Activated CD8-positive, alpha-beta memory T cell treated with anti-CD3 and anti-CD28 coated beads for 24 hours (primary cell): ENCODE measurements at regions not wholly inside any gene's neighbourhood (a gene's known extent, or its start where the extent isn't known, plus 50 kb on each side); places are given as distances from the start of the nearest gene placed in this dataset.
A peak's percentile ranks its signal among the peaks of the same experiment; 100 is the strongest.

Experiments used
- DNase-seq: peaks from one replicate; pipeline ENCODE4 v3.0.0-alpha.2; 2020

DNA sequence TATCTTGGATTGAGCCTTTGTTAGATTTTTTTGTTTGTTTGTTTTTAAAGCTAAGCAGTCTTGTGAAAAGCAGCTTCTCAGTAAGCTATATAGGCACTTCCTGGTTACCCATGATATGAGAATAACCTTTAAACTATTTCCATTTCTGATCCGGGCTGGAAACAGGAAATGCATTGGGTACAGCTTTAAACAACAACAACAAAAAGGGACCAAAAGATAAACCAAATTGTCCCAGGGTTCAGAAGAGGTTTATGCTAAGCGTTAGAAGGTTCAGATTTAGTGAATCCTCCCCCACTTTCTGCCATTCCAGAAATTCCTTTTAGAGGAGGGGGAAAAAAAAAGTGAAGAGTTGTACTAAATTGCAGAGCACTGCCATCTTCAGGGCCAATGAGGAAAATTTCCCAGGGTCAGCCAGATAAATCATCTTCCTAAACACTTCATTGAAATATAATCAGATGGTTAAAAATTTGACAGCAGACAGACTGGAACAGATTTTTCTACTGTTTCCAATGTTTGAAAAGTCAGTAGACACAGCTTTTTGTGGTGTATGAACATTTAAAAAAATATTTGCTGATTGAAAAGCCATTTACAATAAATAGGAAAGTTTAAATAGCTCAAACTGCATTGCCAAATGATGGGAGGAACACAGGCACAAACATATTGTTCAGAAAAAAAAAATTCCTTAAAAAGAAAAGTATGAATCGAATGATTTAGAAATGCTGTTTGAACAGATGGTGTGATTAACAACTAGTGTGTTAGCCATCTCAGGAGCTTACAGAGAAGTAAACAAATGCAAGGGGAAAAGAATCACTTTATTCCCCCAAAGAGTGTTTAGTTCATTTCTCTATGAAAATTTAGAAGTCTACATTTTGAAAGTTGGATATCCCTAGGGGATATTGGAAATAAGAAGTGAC is 189.9 kb upstream of the TANK start:
- no peak for DNase-seq

DNA sequence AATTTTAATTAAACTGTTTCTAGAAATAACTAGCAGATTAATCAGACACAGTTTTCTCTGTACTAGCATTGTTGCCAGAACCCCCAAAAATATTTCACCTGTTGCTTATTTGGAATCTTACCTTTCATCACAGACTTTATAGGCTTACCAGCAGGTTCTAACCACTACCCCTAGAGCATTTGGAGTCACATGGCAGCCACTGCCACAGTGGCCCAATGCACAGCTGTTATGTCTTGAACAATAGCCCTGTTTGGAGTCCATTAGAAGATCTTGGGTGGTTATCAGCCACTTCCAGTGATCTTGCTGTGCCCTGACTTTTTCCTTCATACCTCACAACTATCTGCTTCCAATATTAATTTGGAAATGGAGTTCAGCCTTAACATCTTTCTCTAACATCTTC is 186.2 kb upstream of the TANK start:
- DNase-seq: no peak

DNA sequence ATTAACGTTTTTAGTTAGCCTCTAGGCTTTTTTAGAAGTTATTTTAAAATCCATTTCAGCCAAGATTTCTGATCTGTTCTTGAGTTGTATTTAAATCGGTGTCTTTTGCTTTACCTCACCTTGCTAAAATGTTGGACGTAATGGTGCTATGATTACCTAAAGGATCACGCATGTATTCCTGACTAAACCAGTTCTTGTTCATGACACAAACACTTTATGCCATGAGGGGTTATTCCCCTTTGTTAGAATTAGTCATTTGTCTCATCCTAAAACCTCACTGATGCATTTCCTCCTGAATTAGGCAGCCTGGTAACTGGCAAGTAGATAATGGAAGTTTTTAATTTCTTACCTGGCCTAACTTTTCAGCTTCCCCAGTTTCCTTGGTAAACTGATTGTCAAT is 185.4 kb upstream of the TANK start:
- DNase-seq: no peak

DNA sequence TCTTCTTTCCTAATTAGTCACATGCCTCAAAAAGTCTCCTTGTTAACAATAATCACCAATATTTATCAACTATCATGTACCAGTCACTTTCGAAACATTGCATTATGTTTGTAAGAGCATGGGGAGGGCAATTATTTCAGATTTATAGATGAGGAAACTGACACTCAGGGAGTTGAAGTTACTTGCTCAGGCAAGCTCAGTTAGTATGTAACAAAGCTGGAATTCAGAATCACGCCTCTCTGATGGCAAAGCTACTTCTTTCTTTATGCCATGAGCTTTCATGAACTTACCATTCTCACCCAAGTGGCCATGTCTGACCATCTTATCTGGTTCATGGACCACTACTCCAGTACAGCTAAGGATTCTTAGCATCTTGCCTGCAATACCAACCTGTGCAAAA is 183.4 kb upstream of the TANK start:
- no peak for DNase-seq

DNA sequence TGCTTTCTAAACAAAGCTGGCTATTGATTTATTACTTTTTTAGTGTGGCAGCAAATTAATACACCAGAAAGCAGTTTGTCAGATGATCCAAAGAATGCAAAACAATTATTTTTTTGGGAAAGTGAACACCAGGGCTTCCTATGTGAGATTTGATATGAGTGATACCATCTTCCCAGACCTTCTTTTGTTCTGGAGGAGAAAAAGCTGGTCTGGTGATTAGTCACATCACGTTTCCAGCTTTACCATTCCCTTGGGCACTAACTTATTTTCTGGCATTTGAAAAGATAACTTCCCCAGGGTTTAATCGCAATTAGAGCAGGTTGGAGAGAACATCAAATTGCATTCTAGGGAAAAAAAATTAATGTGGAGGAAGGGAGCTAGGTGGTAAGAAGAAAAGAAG is 182.9 kb upstream of the TANK start:
- no peak for DNase-seq

DNA sequence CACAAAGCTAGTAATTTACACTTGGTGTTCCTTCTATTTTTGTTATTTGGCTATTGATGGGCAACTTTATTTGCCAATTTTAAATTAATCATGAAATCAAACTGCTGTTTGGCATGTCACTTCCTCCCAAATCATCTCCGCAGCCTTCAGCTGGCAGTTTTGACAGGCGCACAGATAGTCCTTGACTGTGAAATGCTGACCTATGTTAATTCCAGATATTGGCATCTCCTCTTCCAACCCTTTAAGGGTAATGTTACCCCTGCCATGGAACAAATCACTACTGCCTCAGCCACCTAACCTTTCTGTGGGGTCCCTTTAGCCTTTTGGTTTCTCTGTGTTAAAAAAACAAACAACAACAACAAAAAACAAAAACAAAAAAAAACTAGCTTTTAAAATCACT is 182.4 kb upstream of the TANK start:
- no peak for DNase-seq

DNA sequence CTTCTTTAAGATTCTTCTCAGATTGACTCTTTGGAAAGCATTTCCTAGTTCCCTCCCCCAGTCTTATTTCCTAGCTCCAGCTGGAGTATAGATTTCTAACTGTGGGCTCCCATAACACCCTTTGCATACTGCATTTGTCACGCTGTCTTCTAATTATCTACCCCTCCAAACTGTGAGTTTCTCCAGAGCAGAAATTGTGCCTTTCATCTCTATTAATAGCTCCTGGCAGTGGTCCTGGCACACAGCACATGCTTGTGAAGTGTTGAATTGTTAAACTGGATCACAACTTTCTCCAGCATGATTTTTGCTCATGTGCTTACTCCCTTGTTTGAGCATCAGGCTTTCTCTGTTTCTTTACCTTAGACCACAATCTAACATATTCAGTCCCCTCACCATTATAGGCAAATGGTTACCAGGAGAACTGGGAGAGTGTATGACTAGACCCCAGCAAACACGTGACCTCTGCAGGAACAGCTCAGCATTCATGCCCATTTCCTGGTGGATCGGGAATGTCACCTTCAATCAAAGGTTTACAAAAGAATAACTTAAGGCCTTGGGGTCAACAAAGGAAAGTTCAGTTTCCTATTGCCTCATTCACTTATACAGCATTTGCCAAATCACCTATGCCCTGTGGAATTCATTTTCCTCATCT is 175.7 kb upstream of the TANK start:
- no peak for DNase-seq

DNA sequence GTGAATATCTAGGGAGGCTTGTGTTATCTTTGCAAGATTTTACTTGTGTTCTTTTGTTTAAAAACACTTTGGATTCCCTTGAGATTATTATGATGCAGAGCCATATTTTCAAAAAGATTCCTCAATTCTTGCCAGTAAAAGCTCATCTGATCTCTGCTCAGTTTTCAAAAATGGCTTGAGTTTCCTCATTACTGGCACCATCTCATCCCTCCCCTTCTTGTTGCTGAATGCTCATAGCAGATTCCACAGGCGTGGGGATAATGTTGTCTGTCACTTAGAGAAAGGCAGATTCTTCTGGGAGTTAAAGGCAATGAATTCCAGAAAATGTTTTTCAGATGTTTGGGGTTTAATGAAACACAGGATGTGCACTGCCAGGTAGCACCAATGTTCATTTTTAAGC is 170.4 kb upstream of the TANK start:
- DNase-seq: no peak

DNA sequence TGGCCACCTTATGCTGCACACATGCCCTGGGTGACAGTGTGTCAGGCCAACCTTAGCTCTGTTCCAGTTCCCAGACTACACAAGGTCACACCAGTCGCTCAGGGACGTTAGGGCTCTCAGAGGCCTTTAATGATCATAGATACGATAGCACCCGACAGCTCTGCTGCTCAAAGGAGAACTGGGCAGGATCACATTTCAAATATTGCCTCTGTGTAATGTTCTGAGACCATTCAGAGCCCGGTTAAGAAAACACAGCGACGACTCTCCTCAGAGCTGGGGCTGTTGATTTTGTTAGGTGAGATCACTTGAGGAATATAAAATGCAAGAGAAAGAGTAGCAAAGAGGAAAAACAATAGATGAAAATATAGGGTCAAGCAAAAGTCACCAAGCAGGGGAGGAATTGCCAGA is 166.6 kb upstream of the TANK start:
- DNase-seq: no peak

DNA sequence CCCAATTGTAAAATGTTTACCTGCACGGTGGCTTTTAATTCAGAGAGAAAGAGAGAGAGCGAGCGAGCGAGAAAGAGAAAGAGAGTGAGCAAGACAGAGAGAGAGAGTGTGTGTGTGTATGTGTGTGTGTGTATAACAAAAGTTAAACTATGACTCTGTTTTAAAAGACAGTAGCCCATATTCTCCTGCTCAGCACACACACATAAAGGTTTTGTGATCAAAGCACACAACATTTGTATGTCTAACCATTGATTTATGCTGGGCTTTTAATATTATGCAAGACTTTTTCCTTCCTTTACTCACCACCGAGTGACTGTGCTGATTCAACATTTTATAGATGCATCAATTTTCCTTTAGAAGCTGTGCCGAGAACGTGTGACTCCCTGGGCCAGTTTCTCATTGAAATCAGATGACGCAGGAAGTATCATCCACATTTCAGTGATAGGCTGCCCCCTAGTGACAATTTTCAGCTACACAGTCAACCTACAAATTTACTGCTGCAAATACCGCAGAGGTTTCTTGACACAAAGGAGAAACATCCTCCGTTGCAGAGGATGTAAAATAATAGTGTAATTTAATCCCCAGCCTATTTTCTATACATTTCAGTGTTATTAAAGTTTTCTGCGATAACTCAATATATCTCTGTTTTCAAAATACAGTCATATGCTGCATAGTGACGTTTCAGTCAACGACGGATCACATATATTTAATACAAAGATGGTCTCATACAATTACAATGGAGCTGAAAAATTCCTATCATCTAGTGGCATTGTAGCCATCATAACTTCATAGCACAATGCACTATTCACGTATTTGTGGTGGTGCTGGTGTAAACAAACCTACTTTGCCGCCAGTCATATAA is 165.9 kb upstream of the TANK start:
- DNase-seq: peak; percentile 70

DNA sequence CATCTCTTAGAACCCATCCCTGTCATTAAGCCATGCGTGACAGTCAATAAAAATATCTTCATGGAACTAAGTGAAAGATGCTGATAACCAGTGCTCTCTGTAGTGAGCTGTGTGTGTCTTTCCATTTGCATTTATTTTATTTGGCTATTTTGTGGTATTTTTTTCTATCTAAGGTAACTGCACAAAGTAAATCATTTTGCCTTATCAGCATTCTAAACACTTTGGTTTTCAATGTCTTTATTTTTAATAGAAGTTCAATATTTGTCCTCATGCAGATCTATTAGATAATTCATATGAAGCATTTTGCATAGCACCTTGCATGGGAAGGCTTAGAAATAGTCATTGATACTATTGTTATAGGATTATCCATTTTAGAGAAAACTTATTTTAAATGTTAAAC is 163.6 kb upstream of the TANK start:
- no peak for DNase-seq

DNA sequence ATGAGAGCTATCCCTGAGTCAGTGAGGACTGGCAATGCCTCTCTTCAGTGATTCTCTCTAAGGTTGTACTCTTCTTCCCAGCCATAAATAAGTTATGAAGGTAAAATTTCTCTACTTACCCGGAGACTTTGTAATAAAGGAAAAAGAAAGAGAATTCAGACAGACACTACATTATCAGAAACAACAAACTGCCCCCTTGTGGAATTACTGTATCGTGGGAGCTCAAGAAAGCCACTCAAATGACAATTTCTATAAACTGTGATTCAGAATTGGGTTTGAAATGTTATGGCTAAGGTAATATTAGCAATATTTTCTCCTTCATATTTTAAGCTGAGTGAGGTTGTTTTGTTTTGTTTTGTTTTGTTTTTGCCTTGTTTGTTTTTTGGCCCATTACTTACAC is 155.8 kb upstream of the TANK start:
- no peak for DNase-seq

DNA sequence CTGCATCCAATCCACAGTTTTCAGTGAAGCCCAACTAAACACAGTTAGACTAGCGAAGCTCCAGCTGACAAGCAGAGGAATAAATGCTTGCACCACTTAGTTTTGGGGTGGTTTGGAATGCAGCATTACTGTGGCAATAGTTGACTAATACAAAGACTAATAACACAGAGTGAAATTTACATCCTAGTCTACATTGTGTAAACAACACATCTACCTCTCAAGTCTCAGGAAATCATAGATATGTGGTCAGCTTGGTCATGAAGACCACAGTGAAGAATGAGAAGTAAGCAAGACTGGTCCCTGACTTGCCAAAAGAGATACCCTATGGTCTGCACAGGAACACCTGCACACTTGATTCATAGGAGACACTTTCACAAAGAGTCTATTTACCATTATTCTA is 155.1 kb upstream of the TANK start:
- DNase-seq: no peak

DNA sequence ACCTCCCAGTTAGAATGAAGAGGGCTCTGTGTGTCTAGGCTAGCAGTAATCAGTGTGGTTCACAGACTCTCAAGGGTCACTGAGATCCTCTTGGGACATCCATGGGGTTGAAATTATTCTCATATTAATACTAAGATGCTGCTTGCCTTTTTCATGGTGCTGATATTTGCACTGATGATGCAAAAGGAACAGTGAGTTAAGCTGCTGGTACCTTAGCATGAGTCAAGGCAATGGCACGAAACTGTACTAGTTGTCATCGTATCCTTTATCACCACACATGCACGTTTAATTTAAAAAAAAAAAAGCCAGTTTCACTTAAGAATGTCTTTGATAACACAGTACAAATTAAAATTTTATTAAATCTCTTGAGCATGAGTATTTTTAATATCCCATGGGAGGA is 151.9 kb upstream of the TANK start:
- no peak for DNase-seq

DNA sequence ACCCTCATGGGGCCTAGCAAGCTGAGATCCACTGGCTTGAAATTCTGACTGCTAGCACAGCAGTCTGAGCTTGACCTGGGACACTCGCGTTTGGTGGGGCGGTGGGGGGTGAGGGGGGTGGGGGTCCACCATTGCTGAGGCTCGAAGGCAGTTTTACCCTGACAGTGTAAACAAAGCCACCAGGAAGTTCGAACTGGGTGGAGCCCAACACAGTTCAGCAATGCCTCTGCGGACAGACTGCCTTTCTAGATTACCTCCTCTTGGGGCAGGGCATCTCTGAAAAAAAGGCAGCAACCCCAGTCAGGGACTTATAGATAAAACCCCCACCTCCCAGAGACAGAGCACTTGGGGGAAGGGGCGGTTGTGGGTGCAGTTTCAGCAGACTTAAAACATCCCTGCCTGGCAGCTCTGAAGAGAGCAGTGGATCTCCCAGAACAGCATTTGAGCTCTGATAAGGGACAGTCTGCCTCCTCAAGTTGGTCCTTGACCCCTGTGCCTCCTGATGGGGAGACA is 149.7 kb upstream of the TANK start:
- DNase-seq: no peak

DNA sequence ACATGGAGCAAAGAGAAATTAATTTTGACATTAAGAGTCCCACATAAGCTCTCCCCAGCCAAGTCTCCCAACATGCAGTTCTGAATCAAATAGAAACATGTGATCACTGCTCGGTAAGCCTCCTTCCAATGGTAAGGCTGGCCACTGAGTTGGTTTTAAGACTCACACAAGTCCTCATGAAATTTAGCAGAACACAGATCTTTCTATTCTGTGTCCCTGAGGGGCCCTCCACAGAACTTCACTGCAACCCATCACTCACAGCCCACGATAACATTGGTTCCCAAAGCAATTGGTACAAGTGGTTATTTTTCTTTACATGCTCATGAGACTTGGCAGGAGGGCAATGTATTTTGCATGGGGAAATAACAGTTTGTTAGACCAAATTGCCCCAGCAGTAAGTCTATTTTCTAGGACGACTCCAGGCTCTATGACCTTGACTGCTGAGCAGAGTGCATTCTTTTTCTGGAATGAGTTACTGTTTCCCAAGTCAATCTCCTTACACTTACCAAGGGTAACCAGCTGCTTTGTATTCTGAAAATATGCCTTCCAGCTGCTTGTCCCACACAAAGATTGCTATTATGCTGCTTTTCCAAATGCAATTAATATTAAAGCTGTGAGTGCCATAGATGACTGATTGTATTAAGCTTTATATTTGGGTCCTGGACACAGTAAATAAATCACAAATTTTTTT is 142.3 kb upstream of the TANK start:
- DNase-seq: no peak

DNA sequence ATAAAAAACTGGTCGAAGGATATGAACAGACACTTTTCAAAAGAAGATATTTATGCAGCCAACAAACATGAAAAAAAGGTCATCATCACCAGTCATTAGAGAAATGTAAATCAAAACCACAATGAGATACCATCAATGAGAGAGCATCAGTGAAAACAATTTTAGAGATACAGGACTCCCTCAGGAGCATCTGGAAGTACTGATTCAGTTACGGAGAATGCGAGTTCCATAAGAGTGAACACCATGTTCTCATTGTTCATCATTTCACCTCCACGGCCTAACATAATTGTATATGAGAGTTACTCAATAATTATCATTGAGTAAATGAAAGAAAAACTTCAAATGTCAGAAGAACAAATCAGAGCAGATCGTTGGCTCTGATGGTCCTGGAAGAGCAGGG is 140.9 kb upstream of the TANK start:
- DNase-seq: no peak

DNA sequence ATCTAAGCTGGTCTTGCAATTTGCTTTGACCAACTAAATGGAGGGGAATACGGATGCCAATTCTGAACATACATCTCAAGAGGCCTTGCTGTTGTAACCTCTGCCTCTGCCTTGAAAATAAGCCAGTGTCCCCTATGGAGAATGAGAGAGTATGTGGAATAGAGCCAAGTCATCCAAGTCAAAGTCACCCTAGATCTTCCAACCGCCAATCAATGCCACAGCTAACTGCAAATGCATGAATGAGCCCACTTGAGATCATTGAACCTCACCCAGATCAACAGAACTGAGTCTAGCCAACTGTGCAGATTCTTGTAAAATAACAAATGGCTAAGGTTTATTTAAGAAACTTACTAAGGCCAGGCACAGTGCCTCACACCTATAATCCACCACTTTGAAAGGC is 139.8 kb upstream of the TANK start:
- no peak for DNase-seq

DNA sequence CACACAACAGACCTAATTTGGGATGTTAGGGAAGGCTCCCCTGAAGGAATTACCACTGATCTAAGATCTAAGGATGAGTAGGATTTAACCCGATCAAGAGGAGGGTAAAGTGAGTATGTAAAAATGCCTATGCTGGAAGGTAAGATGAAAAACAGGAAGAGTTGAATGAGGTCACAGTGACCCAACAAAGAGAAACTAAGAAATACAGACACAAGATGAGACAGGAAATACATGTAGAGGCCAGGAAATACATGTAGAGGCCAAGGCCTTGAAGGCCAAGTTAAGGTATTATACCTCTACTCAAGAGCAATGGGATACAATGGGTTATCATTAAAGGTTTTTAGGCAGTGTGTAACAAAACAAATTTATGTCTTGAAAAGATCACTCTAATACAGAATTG is 131.6 kb upstream of the TANK start:
- DNase-seq: no peak

DNA sequence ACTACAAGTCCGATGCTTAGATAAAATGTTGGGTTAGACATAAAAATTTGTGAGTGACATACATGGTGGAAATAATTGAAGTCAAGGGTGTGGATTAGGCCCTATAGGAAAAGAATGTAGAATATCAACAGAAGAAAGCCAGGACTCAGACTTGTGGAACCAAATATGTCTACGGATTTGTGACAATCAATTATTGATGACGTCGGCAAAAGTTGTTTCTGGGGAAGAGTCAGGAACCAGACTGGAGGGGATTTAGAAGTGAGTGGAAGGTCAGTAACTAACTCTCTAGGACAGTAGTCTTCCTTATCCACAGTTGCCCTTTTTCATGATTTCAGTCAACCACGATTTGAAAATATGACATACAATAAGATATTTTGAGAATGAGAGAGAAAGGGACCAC is 130.9 kb upstream of the TANK start:
- DNase-seq: no peak

DNA sequence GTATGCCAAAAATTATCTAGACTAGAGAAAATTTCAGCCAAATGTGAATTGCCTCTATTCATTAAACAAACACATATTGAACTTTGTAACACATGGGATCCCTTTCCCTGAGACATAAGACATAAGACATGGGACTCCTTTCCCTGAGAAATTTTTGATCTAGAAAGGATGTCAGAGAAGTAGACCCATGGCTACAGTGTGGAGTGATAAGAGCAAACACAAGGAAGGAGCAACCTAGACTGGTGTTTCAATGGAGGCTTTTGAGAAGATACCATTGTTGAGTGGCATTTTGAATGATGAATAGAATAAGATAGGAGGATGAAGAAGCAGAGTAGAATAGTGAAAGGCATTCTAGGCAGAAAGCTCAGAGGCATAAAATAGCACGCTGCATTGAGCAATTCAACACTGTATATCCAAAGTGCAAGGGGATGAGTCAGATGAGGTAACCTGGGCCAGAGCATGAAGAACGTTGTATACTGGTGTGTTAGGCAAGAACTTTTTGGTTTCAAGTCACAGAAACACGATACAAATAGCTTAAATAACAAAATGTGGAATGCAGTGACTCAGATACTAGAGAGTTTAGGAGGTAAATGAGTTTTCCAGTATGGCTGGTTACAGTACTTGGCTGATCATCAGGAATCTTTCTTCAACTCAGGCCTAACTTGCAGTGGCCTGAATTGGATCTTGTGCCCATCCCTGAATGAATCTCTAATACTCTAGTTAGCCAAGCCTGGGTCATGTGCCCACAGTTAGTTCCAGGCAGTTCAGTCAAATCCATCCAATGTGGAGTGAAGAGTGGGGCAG is 129.8 kb upstream of the TANK start:
- DNase-seq: no peak

DNA sequence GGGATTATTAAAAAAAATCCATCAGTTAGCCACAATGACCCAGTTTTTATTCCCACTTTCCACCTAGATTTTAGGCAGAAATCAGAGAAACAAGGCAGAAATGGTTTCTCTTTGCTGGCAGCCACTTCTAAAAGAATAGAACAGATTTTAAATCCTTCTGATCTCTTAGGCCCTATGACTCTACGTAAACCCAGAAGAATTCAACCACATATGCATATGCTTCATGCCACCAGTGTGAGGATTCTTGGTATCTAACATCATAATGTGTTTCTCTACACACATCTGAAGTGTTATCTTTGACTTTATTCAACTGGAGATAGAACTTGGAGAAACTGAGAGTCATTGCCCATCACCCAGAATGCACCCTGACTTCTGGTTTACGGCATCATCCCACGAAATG is 128.7 kb upstream of the TANK start:
- no peak for DNase-seq
